B cell (primary cell): ENCODE measurements at regions not wholly inside any gene's neighbourhood (a gene's known extent, or its start where the extent isn't known, plus 50 kb on each side); places are given as distances from the start of the nearest gene placed in this dataset.

ENCODE experiments used
- CTCF ChIP-seq: fragments of 200-600 bp; IDR thresholded peaks from one replicate; pipeline ENCODE4 v1.8.0; 2022; ENCODE audit warnings: antibody characterized with exemption, mild to moderate bottlenecking
- EZH2 ChIP-seq: IDR thresholded peaks from 2 replicates; pipeline ENCODE4 v1.6.1; 2012; ENCODE audit warnings: borderline replicate concordance, low read depth, mild to moderate bottlenecking, moderate library complexity, low read length; ENCODE audit not compliant: insufficient read depth, poor library complexity, severe bottlenecking

GRCh38 chr6:139886396-139886795 lies 511.9 kb upstream of the CITED2 start:
- TF ChIP-seq CTCF (no peak), EZH2 (no peak)
